ENCODE measurements at regions not wholly inside any gene's neighbourhood (a gene's known extent, or its start where the extent isn't known, plus 50 kb on each side); places are given as distances from the start of the nearest gene placed in this dataset.

DNA sequence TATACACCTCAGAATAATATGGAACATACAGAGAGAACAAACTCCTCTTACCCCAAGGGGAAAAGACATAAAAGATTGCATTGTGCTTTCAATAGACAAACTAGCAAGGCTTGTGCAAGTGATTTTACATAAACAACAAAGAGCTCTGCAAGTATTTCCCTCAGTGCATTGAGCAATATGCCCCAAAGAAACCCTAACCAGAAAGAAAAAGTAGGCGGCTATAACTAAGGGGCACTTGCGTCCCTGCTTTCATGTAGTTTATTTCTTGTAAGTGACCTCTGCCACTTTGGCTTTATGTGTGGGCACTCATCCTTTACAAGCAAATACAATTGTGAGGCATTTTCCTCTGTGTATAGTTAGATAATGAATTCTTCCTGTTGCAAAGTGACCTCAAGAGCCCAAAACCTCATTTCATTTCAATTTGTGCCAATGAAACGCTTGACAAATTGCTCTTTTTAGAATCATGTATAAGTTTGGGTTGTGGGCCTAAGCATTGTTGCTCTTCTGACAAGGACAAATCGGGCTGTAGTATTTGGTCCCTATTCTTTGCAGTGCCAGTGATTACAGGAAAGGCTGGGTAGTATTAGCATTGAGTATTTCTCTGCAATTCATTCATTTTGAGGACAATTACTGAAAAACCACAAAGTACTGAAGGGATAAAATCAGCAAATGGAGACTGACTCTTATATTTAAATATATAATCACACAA lies 282.2 kb downstream of the DTWD2 start:
- TF ChIP-seq, protein P1, sequence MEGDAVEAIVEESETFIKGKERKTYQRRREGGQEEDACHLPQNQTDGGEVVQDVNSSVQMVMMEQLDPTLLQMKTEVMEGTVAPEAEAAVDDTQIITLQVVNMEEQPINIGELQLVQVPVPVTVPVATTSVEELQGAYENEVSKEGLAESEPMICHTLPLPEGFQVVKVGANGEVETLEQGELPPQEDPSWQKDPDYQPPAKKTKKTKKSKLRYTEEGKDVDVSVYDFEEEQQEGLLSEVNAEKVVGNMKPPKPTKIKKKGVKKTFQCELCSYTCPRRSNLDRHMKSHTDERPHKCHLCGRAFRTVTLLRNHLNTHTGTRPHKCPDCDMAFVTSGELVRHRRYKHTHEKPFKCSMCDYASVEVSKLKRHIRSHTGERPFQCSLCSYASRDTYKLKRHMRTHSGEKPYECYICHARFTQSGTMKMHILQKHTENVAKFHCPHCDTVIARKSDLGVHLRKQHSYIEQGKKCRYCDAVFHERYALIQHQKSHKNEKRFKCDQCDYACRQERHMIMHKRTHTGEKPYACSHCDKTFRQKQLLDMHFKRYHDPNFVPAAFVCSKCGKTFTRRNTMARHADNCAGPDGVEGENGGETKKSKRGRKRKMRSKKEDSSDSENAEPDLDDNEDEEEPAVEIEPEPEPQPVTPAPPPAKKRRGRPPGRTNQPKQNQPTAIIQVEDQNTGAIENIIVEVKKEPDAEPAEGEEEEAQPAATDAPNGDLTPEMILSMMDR (IDR thresholded peaks at IDR 0.05 in 8 of 11, conservative IDR thresholded peaks at IDR 0.05 in 3 of 11) = no peak
- TF ChIP-seq POLR2AphosphoS5 (IDR thresholded peaks at IDR 0.05) = no peak
- no peak for TF ChIP-seq POLR2A (IDR thresholded peaks at IDR 0.05)

All from spleen (tissue), 7 donors.